ENCODE measurements at regions not wholly inside any gene's neighbourhood (a gene's known extent, or its start where the extent isn't known, plus 50 kb on each side); places are given as distances from the start of the nearest gene placed in this dataset.

DNA sequence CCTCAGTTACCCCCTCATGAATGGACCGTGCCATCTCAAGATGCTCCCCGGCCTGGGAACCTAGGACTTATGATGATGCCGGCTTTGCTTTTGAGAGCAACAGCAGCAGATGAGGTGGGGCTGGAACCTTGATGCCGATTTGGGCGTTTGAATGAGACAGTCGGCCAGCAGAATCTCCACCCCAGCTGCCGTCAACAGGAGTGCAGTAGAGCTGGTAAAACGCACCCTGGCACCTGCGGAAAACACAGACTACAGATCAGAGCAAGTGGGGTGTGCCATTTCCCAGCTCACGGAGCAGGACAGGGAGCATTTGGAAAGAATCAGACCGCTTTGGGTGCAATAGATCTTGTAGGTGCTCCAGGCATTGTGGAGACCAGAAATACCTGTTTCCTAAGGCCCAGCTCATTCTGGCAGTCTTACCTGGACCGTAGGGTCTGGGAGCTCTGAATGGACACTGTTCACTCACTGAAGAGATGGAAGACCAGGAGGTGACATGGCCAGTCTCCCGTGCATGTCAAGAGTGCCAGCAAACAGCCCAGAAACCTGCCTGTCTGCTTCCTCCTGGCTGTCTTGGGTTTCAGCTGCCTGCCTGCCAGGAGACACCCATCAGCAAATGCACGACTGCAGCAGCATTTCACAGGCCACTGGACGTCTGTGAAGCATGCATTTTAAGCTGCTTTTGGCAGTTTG lies 317.7 kb upstream of the IRX4 start:
- TF ChIP-seq, protein P1, sequence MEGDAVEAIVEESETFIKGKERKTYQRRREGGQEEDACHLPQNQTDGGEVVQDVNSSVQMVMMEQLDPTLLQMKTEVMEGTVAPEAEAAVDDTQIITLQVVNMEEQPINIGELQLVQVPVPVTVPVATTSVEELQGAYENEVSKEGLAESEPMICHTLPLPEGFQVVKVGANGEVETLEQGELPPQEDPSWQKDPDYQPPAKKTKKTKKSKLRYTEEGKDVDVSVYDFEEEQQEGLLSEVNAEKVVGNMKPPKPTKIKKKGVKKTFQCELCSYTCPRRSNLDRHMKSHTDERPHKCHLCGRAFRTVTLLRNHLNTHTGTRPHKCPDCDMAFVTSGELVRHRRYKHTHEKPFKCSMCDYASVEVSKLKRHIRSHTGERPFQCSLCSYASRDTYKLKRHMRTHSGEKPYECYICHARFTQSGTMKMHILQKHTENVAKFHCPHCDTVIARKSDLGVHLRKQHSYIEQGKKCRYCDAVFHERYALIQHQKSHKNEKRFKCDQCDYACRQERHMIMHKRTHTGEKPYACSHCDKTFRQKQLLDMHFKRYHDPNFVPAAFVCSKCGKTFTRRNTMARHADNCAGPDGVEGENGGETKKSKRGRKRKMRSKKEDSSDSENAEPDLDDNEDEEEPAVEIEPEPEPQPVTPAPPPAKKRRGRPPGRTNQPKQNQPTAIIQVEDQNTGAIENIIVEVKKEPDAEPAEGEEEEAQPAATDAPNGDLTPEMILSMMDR (IDR thresholded peaks at IDR 0.05; ENCODE audit: low read depth, low read length, missing control alignments), result no peak
- H3K4me3 ChIP-seq (replicated peaks; ENCODE audit: low read depth, low read length), result no peak overlapping the region
- DNase-seq (ENCODE audit: extremely low read depth, low read depth), result no peak

DNA sequence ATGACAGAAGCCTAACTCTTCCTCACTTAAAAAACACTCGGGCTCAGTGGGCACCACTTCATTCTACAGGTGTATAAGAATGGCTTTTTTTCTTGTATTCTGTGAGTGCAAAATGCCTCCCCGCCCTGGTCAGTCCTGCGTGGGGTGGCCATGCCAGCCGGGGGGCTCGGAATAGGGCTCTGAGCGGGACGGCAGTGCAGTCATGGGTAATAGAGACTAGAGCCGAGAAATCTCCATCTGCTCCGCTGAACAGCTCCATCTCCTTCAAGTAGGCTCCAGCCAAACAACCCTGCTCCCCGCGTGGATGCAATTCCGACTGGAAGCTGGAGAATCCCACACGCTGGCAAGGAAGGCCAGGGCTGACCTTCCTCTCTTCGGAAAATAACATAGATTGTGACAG lies 317.0 kb upstream of the IRX4 start:
- no peak overlapping the region for H3K4me3 ChIP-seq (replicated peaks; ENCODE audit: low read depth, low read length)
- TF ChIP-seq, protein P1 (IDR thresholded peaks at IDR 0.05; ENCODE audit: low read depth, low read length, missing control alignments), result no peak
- no peak for DNase-seq (ENCODE audit: extremely low read depth, low read depth)

DNA sequence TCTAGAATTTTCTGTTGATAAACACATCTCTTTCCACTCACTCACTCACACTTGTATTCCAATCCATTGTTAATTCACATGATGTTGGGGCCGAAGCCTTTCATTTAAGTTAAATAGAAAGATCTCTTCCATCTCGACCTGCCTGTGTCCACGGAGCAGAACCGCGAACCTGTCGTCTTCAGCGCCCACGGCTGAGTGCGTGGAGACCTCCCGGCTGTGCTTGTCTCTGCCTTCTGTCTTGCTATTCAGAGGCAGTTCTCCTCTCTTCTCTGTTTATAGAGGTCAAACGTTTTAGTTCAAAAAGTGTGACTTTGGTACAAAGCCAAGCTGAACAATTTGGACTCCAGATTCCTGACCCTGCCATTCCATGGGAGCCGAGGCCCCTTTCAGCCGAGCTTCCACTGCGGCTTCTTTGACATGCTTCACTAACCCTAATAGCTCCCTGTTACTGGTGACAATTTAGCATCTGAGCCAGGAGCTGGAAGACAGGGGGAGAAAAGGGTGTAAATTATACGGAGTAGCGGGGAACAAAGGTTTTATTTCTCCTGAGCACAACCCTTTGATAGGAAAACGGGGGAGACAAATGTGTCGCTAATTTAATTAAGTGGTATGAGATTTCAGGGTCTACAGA lies 314.4 kb upstream of the IRX4 start:
- no peak for DNase-seq (ENCODE audit: extremely low read depth, low read depth)
- TF ChIP-seq, protein P1 (IDR thresholded peaks at IDR 0.05; ENCODE audit: low read depth, low read length, missing control alignments), result no peak

DNA sequence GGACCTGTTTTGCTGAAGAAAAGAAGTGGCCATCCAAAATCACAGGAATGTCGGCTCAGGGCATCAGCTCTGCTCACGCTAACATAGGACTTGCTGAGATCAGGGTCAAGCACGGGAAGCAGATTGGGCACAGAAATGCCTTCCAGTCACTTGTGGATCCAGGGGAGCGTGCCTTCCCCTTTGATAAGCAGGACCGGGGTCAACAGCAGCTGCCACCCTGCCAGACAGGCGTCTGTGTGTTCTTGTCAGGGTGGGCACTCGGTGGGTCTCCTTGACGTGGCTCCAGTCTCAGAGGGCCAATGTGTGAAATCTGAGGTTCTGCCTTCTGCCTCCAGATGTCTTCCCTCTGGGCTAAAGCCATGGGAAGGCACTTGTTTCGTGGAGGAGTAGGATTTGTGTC lies 313.7 kb upstream of the IRX4 start:
- TF ChIP-seq, protein P1 (IDR thresholded peaks at IDR 0.05; ENCODE audit: low read depth, low read length, missing control alignments), result no peak
- no peak overlapping the region for H3K4me3 ChIP-seq (replicated peaks; ENCODE audit: low read depth, low read length)
- no peak for DNase-seq (ENCODE audit: extremely low read depth, low read depth)

More for the DNA sequence above, 314.4 kb upstream of the IRX4 start:
- no peak overlapping the region for H3K4me3 ChIP-seq (replicated peaks; ENCODE audit: low read depth, low read length)

DNA sequence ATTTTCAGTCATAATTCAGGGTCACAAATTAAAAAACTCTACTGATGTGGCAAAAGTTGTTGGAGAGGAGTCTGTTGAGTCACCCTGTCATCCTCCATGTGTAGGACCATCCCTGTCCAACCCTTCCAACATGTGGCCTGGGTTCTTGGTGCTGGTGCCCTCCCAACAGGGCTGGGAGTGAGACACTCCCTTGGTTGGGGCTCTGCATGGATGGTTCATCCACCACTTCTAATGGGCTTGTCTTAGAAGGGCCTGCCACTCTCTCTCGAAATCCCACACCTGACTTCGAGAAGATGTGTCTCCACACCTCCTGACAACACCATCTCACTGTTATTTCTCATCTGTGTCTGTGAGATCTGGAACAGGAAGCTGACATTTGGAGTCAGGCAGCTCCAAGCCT lies 312.2 kb upstream of the IRX4 start:
- TF ChIP-seq, protein P1 (IDR thresholded peaks at IDR 0.05; ENCODE audit: low read depth, low read length, missing control alignments), result no peak
- no peak overlapping the region for H3K4me3 ChIP-seq (replicated peaks; ENCODE audit: low read depth, low read length)

DNA sequence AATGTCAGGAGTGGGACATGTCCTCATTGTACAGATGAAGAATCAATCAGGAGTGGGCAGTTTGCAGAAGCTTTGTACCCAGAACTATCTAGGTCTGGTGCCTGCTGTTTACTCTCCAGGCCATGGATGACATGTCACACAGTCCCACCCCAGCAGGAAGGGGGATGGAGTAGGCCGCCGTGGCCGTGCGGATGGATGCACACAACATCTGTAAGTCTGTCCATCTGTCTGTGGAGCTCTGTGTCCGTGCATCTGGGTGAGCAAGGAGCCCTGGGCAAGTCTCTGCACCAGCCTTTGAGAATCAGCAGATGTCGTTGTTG lies 311.5 kb upstream of the IRX4 start:
- no peak overlapping the region for H3K4me3 ChIP-seq (replicated peaks; ENCODE audit: low read depth, low read length)
- DNase-seq (ENCODE audit: extremely low read depth, low read depth), result no peak
- TF ChIP-seq, protein P1 (IDR thresholded peaks at IDR 0.05; ENCODE audit: low read depth, low read length, missing control alignments), result no peak

More for the DNA sequence above, 312.2 kb upstream of the IRX4 start:
- no peak for DNase-seq (ENCODE audit: extremely low read depth, low read depth)
